IMR-90 (cell line): ENCODE measurements at regions not wholly inside any gene's neighbourhood (a gene's known extent, or its start where the extent isn't known, plus 50 kb on each side); places are given as distances from the start of the nearest gene placed in this dataset.

Experiments
- ATAC-seq: fragments of 200-7000 bp; cut with Tn5 transposase; 2 replicates; pipeline ENCODE4 v1.9.1; 2020; ENCODE audit warnings: low read depth, mild to moderate bottlenecking, moderate library complexity
- BruUV-seq: library from RNA; stranded (reverse); fragments of 400-500 nt; replicated peaks from 2 replicates; lab custom pipeline; 2021; lab: Mats Ljungman, UMichigan
- CTCF ChIA-PET: fragments of 300-600 bp; formaldehyde crosslinking; extraction: SDS; loops from one replicate; lab custom pipeline; 2021; ENCODE audit warnings: antibody characterized with exemption; lab: Yijun Ruan, JAX
- POLR2A ChIA-PET: fragments of 300-600 bp; sonication (Branson Sonifier 250); formaldehyde crosslinking; loops from one replicate; lab custom pipeline; 2022; ENCODE audit warnings: antibody characterized with exemption; ENCODE audit not compliant: unreplicated experiment; lab: Charles Lee
- DNase-seq: peaks from one replicate; pipeline ENCODE4 v3.0.0; 2013
- H2AFZ ChIP-seq: replicated peaks from 2 replicates; pipeline ENCODE3; 2013; ENCODE audit warnings: low read length, mild to moderate bottlenecking; ENCODE audit not compliant: poor library complexity
- H2AK5ac ChIP-seq: 2 replicates; pipeline ENCODE4 v1.6.1; 2013; ENCODE audit warnings: low read depth, low read length, inconsistent platforms
- H2AK9ac ChIP-seq: replicated peaks from 2 replicates; pipeline ENCODE3; 2013; ENCODE audit warnings: mild to moderate bottlenecking, low read depth, low read length, moderate library complexity; ENCODE audit not compliant: poor library complexity
- H2BK120ac ChIP-seq: 2 replicates; pipeline ENCODE4 v1.6.1; 2013; ENCODE audit warnings: low read depth, low read length, inconsistent platforms
- H2BK15ac ChIP-seq: 3 replicates; pipeline ENCODE4 v1.6.1; 2013; ENCODE audit warnings: low read depth, low read length, inconsistent platforms
- H2BK20ac ChIP-seq: 2 replicates; pipeline ENCODE4 v1.6.1; 2013; ENCODE audit warnings: low read depth, mild to moderate bottlenecking, inconsistent platforms, low read length, moderate library complexity
- H2BK5ac ChIP-seq: 2 replicates; pipeline ENCODE4 v1.6.1; 2013; ENCODE audit warnings: mild to moderate bottlenecking, low read depth, low read length, inconsistent platforms; ENCODE audit not compliant: poor library complexity, severe bottlenecking
- H3K14ac ChIP-seq: replicated peaks from 2 replicates; pipeline ENCODE4 v1.6.1; 2013; ENCODE audit warnings: low read depth, low read length, inconsistent platforms
- H3K18ac ChIP-seq: 2 replicates; pipeline ENCODE4 v1.6.1; 2013; ENCODE audit warnings: low read depth, low read length, control low read depth
- H3K23ac ChIP-seq: 2 replicates; pipeline ENCODE4 v1.6.1; 2013; ENCODE audit warnings: low read depth, low read length, inconsistent platforms
- H3K27ac ChIP-seq: 2 replicates; pipeline ENCODE4 v1.5.1; 2013; ENCODE audit warnings: mild to moderate bottlenecking, control low read depth, low read length; ENCODE audit not compliant: insufficient read depth
- H3K27me3 ChIP-seq: 2 replicates; pipeline ENCODE4 v1.6.1; 2013; ENCODE audit warnings: low read length; ENCODE audit not compliant: control insufficient read depth, insufficient read depth
- H3K36me3 ChIP-seq: 2 replicates; pipeline ENCODE4 v1.6.1; 2013; ENCODE audit warnings: low read length, mixed read lengths; ENCODE audit not compliant: control insufficient read depth, insufficient read depth
- H3K4ac ChIP-seq: 2 replicates; pipeline ENCODE4 v1.6.1; 2013; ENCODE audit warnings: low read depth, low read length, inconsistent platforms
- H3K4me1 ChIP-seq: 2 replicates; pipeline ENCODE4 v1.6.1; 2013; ENCODE audit warnings: low read length, mixed read lengths; ENCODE audit not compliant: control insufficient read depth, insufficient read depth
- H3K4me2 ChIP-seq: 2 replicates; pipeline ENCODE4 v1.6.1; 2013; ENCODE audit warnings: low read depth, mild to moderate bottlenecking, control low read depth, low read length, moderate library complexity
- H3K4me3 ChIP-seq: 2 replicates; pipeline ENCODE4 v1.5.1; 2013; ENCODE audit warnings: low read depth, mild to moderate bottlenecking, control low read depth, low read length, moderate library complexity; ENCODE audit not compliant: insufficient read depth
- H3K56ac ChIP-seq: 2 replicates; pipeline ENCODE4 v1.6.1; 2013; ENCODE audit warnings: low read length, inconsistent platforms; ENCODE audit not compliant: insufficient read depth; ENCODE audit errors: extremely low read depth
- H3K79me1 ChIP-seq, 2 experiments: 2 replicates each; pipeline ENCODE4 v1.6.1; 2013; ENCODE audit warnings: low read length in 2 of 2, inconsistent platforms in 1 of 2, low read depth in 1 of 2
- H3K9ac ChIP-seq: 2 replicates; pipeline ENCODE4 v1.6.1; 2013; ENCODE audit warnings: low read depth, low read length, control low read depth
- H3K9me1 ChIP-seq: 2 replicates; pipeline ENCODE4 v1.6.1; 2013; ENCODE audit warnings: low read length, inconsistent platforms; ENCODE audit not compliant: insufficient read depth
- H3K9me3 ChIP-seq: 2 replicates; pipeline ENCODE4 v1.6.1; 2013; ENCODE audit warnings: low read length; ENCODE audit not compliant: control insufficient read depth, insufficient read depth
- H4K20me1 ChIP-seq: 2 replicates; pipeline ENCODE4 v1.6.1; 2013; ENCODE audit warnings: low read length, inconsistent platforms; ENCODE audit not compliant: insufficient read depth
- H4K5ac ChIP-seq: 2 replicates; pipeline ENCODE4 v1.6.1; 2013; ENCODE audit warnings: mild to moderate bottlenecking, low read depth, low read length, control low read depth
- H4K8ac ChIP-seq, 2 experiments: 2 replicates each; pipeline ENCODE4 v1.6.1; 2013; ENCODE audit warnings: low read depth in 2 of 2, low read length in 2 of 2, control low read depth in 1 of 2, inconsistent platforms in 1 of 2
- H4K91ac ChIP-seq: 2 replicates; pipeline ENCODE4 v1.6.1; 2013; ENCODE audit warnings: low read depth, low read length, inconsistent platforms; ENCODE audit not compliant: insufficient read depth
- BHLHE40 ChIP-seq: fragments of 150-350 bp; IDR thresholded peaks from 2 replicates; pipeline ENCODE4 v1.6.1; 2016; ENCODE audit warnings: mild to moderate bottlenecking, low read depth, low read length
- CEBPB ChIP-seq: IDR thresholded peaks from 2 replicates; pipeline ENCODE4 v1.6.1; 2012; ENCODE audit warnings: low read depth, low read length, improper control_type of control experiment
- CHD1 ChIP-seq: IDR thresholded peaks from 2 replicates; pipeline ENCODE4 v1.6.1; 2012; ENCODE audit warnings: low read depth, low read length, improper control_type of control experiment
- CTCF ChIP-seq: conservative IDR thresholded peaks from 2 replicates; pipeline ENCODE4 v1.5.1; 2012; ENCODE audit warnings: mild to moderate bottlenecking, low read depth, low read length, improper control_type of control experiment
- ELK1 ChIP-seq: fragments of 150-350 bp; IDR thresholded peaks from 2 replicates; pipeline ENCODE4 v1.6.1; 2016; ENCODE audit warnings: low read depth, mild to moderate bottlenecking, low read length, moderate library complexity, borderline replicate concordance
- FOS ChIP-seq: fragments of 150-350 bp; IDR thresholded peaks from 2 replicates; pipeline ENCODE4 v1.6.1; 2016; ENCODE audit warnings: low read depth, low read length
- MAFK ChIP-seq: IDR thresholded peaks from 2 replicates; pipeline ENCODE4 v1.6.1; 2012; ENCODE audit warnings: low read depth, low read length, improper control_type of control experiment
- MAZ ChIP-seq: IDR thresholded peaks from 2 replicates; pipeline ENCODE4 v1.6.1; 2012; ENCODE audit warnings: low read depth, mild to moderate bottlenecking, low read length, improper control_type of control experiment, moderate library complexity, borderline replicate concordance
- MXI1 ChIP-seq: IDR thresholded peaks from 2 replicates; pipeline ENCODE4 v1.6.1; 2012; ENCODE audit warnings: low read depth, mild to moderate bottlenecking, low read length, moderate library complexity, borderline replicate concordance
- NFE2L2 ChIP-seq: fragments of 150-350 bp; IDR thresholded peaks from 2 replicates; pipeline ENCODE4 v1.6.1; 2016; ENCODE audit warnings: low read depth, mild to moderate bottlenecking, low read length
- POLR2A ChIP-seq: IDR thresholded peaks from 2 replicates; pipeline ENCODE4 v1.6.1; 2012; ENCODE audit warnings: mild to moderate bottlenecking, low read depth, low read length
- RAD21 ChIP-seq: IDR thresholded peaks from 2 replicates; pipeline ENCODE4 v1.6.1; 2012; ENCODE audit warnings: low read length, improper control_type of control experiment
- RCOR1 ChIP-seq: IDR thresholded peaks from 2 replicates; pipeline ENCODE4 v1.6.1; 2012; ENCODE audit warnings: mild to moderate bottlenecking, low read length, improper control_type of control experiment; ENCODE audit not compliant: insufficient replicate concordance
- RFX5 ChIP-seq: IDR thresholded peaks from 2 replicates; pipeline ENCODE4 v1.8.0; 2012; ENCODE audit warnings: low read depth, mild to moderate bottlenecking, low read length, moderate library complexity
- SMC3 ChIP-seq: fragments of 150-350 bp; IDR thresholded peaks from 2 replicates; pipeline ENCODE4 v1.6.1; 2016; ENCODE audit warnings: low read depth, mild to moderate bottlenecking, antibody characterized with exemption, low read length, moderate library complexity
- USF2 ChIP-seq: fragments of 150-350 bp; IDR thresholded peaks from 2 replicates; pipeline ENCODE4 v1.6.1; 2017; ENCODE audit warnings: mild to moderate bottlenecking, antibody characterized with exemption, low read length, low read depth
- WGBS, 2 experiments: methylation state at CpG; one replicate each; pipeline versions ENCODE4 v1.1.5 to v1.1.7; 2013; ENCODE audit warnings: missing lambda C conversion rate in 2 of 2; ENCODE audit not compliant: insufficient read length in 1 of 2; ENCODE audit errors: extremely low coverage in 2 of 2; 5-methylcytosine and 5-hydroxymethylcytosine counted together
- dilution Hi-C: fragments of 300-500 bp; cut with HindIII; formaldehyde crosslinking; loops from one replicate; pipeline ENCODE4 v1.14.3; 2018; ENCODE audit warnings: low sequenced_read_pairs; ENCODE audit not compliant: unreplicated experiment
- in situ Hi-C: fragments of 300-500 bp; cut with MboI; formaldehyde crosslinking; loops from 3 replicates; pipeline ENCODE4 v1.14.3; 2019; ENCODE audit warnings: low sequenced_read_pairs, inconsistent platforms, mixed read lengths
- intact Hi-C: fragments of 100-400 bp; cut with micrococcal nuclease; formaldehyde crosslinking; loops from 2 replicates; pipeline ENCODE4 v1.10.0; 2022

- Histone ChIP-seq H2BK5ac (no peak overlapping the region), H3K56ac (no peak overlapping the region), H3K23ac (no peak overlapping the region), H3K4ac (no peak overlapping the region; the same call in 1 of the 2 replicates), H2BK120ac (0 out of 2 replicates have a peak overlapping the region, but pooled peaks have one; percentile 49), H3K4me3 (peak overlapping the region; percentile 32), H2BK20ac (no peak overlapping the region), H3K79me1 (no peaks in the 10 kb centered on the region), H3K9me1 (no peaks in the 10 kb centered on the region), H2AFZ (peak overlapping the region; percentile 94), H4K8ac (peak overlapping the region; percentile 69 to 70; a peak in 2 of 4 replicates), H3K9me3 (no peaks in the 10 kb centered on the region), H3K36me3 (no peaks in the 10 kb centered on the region), H3K27ac (no peak overlapping the region), H3K14ac (no peak overlapping the region), H3K9ac (peak overlapping the region; percentile 46), H2AK9ac (peak overlapping the region; percentile 11), H2BK15ac (no peak overlapping the region), H3K4me2 (peak overlapping the region; percentile 89), H3K4me1 (peaks cover 4% of the 10 kb centered on the region), H4K5ac (no peak overlapping the region; the same call in 1 of the 2 replicates), H4K91ac (no peak overlapping the region), H4K20me1 (no peaks in the 10 kb centered on the region), H3K18ac (no peak overlapping the region), H2AK5ac (no peak overlapping the region), H3K27me3 (no peaks in the 10 kb centered on the region)
- ChIA-PET POLR2A (no interaction called here), CTCF (no interaction called here)
- no peak for TF ChIP-seq POLR2A
- no peak for TF ChIP-seq MAFK
- TF ChIP-seq CEBPB: no peak
- TF ChIP-seq RCOR1: no peak
- TF ChIP-seq ELK1: no peak
- no peak for TF ChIP-seq USF2
- TF ChIP-seq BHLHE40: no peak
- TF ChIP-seq CTCF: no peak
- no peak for TF ChIP-seq MXI1
- no peak for TF ChIP-seq SMC3
- TF ChIP-seq FOS: no peak
- TF ChIP-seq NFE2L2: no peak
- no peak for TF ChIP-seq CHD1
- TF ChIP-seq RAD21: no peak
- TF ChIP-seq RFX5: no peak
- TF ChIP-seq MAZ: no peak; the same call in 1 of the 2 replicates
- BruUV-seq: no TSS peak
- DNase-seq: no peak
- in situ Hi-C loops: no loop called here
- intact Hi-C loops: no loop called here
- ATAC-seq: peak; percentile 56
- dilution Hi-C loops: no loop called here
- 8% methylated on average over 22 of the region's 59 CpGs; no CpG with 5 or more reads in 1 of the 2 experiments for WGBS, 2 experiments
Measured at GRCh38 chr6:7051780-7052442, 55.9 kb upstream of the RREB1 start.
